Kidney tubule cell (primary cell): ENCODE measurements at regions not wholly inside any gene's neighbourhood (a gene's known extent, or its start where the extent isn't known, plus 50 kb on each side); places are given as distances from the start of the nearest gene placed in this dataset.
"Not testable (repeated sequence)": the region's sequence is repeated elsewhere in the genome, so short reads cannot be mapped to it uniquely, and the experiment has no call there.

Experiments used
- DNase-seq: peaks from one replicate; pipeline ENCODE4 v3.0.0-alpha.2; 2018; ENCODE audit warnings: low spot score

- not testable (repeated sequence) for DNase-seq
Measured at GRCh38 chr17:22044706-22045246, 352.5 kb downstream of the KCNJ18 start.

DNA sequence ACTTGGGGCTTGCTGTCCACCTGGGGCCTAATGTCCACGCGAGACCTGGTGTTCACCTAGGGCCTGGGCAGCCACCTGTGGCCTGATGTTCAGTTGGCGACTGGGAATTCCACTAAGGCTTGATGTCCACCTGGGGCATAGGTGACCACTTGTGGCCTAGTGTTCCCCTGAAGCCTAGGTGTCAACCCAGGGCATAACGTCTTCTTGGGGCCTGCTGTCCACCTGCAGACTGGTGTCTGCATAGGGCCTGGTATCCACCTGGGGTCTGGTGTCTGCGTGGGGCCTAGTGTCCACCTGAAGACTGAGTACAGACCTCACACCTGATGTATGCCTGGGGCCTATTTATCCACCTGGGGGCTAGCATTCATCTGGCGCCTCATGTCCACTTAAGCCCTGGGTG lies 355.2 kb downstream of the KCNJ18 start:
- DNase-seq, result not testable (repeated sequence)

GRCh38 chr17:22048226-22048625 lies 355.9 kb downstream of the KCNJ18 start:
- DNase-seq, result not testable (repeated sequence)

GRCh38 chr17:22050766-22051165 lies 358.4 kb downstream of the KCNJ18 start:
- DNase-seq, result not testable (repeated sequence)

DNA sequence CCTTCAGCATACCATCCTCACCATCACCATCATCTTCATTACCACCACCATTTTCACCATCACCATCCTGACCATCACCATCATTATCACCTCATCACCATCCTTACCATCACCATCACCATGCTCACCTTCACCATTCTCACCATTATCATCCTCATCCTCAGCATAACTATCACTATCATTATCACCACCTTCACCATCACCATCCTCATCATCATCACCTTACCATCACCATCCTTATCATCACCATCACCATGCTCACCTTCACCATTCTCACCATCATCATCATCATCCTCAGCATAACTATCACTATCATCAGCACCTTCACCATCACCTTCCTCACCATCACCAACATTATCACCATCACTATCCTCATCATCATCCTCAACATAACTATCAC lies 360.4 kb downstream of the KCNJ18 start:
- DNase-seq, result not testable (repeated sequence)

GRCh38 chr17:22056566-22056965 lies 364.2 kb downstream of the KCNJ18 start:
- not testable (repeated sequence) for DNase-seq

GRCh38 chr17:22075918-22076317 lies 383.6 kb downstream of the KCNJ18 start:
- not testable (repeated sequence) for DNase-seq

GRCh38 chr17:22088589-22088988 lies 396.3 kb downstream of the KCNJ18 start:
- DNase-seq, result not testable (repeated sequence)

DNA sequence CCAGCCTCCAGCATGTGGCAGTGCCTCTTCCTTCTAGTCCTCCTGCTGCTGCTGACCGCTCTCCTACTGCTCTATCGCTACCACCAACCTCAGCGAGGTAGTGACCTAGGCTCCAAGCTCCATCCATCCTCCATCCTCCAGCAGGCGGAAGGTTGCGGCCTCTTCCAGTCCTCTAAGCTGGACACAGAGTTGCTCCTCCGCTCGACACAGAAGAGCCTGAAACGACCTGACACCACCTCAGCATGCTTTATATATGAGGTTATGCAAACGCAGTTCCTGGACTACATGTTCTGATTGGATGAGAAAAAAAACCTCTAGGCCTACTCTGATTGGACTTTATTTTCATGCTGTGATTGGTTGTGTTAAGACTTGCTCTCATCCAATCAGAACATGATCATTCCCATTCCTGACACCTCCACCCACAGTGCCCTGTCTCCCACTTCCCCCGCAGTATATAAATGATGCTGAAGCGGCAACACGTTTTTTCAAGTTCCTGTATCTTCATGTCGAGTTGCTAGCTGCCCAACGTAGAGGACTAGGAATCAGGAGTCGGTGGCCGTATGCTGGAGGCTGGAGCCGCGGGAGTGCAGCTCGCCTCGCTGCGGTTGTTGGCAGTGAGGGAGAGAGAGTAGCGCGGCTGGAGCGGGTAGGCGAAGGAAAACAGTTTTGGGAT lies 398.1 kb downstream of the KCNJ18 start:
- no peak for DNase-seq

DNA sequence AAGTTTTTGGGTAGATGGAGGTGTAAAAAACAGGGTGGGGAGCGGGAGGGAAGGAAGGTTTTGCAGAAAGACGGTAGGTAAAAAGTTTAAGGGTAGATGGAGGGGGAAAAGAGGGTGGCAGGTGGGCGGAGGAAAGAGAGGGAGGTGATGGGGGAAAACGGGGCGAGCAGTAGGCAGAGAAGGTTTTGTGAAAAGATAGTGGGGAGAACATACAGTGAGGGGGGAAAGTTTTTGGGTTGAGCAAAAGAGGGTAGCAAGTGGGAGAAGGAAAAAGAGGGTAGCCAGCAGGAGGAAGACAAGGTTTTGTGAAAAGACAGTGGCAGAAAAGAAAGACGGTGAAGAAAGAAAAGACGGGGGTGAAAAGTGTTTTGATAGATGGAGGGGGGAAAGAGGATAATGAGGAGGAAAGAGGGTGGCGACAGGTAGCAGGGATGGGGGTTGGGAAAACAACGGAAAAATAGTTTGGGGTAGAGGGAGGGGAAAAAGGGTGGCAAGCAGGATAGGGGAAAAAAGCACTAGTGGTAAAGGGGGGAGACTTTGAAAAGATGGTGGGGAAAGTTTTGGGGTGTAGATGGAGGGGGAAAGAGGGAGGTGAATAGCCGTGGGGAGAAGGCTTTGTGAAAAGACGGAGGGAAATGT lies 398.8 kb downstream of the KCNJ18 start:
- not testable (repeated sequence) for DNase-seq

DNA sequence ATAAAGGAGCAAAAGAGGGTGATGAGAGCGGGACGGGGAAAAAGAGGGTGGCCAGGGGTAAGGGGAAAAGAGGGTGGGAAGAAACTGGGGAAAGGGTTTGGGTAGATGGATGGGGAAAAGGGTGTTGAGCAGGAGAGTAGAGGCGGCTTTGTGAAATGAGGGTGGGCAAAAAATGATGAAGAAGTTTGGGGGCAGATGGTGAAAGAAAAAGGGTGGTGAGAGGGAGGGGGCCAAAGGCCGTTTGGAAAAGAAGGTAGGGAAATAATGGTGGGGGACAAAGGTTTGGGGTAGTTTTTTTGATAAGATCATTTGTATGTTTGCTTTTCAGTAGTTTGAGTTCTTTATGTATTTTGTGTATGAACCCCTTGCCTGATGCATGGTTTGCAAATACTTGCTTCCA lies 399.5 kb downstream of the KCNJ18 start:
- not testable (repeated sequence) for DNase-seq

DNA sequence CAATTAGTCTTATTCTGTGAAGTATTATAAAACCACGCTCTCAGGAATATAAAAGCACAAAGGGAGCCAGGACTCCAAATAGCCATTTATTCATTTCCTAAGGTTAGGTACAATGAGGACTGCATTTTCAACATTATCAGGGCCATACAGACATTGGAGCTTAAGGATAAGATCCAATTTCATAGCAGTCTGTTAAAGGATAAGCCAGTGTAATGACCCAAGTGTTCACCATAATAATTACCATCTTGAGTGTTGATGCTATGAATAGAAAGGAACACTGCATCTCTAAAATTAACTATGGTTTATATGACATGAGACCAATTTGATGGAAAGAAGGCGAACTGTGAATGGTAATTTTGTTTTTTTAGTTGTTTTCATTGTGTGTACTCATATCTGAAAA lies 403.1 kb downstream of the KCNJ18 start:
- DNase-seq, result not testable (repeated sequence)

DNA sequence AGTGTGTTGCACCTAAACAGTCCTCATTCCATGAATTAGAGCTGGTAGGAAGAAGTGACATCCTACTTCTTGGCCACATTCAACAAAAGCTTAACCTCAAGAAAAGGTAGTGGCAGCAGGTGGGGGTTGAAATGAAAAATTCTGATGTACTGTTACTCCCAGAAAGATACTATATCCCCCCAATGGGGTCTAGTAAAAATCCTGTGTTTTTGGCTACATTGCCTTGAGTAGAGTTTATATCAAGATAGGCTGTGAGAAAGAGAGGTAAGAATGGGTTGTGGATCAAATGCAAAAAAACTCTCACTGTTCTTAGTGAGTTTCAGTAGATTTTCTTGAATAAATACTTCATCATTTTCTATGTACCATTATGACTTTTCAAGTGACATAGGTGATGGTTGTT lies 407.3 kb downstream of the KCNJ18 start:
- not testable (repeated sequence) for DNase-seq

- DNase-seq, result no peak
Measured at GRCh38 chr17:22102177-22102576, 409.9 kb downstream of the KCNJ18 start.

GRCh38 chr17:22116720-22117119 lies 424.4 kb downstream of the KCNJ18 start:
- not testable (repeated sequence) for DNase-seq

DNA sequence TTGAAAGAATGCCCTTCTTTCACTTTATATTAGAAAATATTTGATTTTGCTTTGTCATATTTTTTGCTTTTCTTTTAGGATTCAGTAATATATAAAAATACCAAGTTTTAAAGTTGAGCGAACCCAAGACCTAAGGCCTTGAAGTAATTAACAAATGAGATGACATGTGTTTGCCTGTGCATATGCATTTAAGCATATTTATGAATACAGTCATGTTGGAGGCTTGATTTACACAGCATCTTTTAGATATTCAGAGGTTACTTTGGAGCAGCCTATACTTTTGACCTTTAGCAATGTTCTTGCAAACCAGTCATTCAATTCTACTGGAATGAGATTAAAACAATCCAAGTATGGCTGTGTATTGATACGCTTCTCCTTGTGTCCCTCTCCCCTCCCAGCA lies 425.1 kb downstream of the KCNJ18 start:
- not testable (repeated sequence) for DNase-seq

DNA sequence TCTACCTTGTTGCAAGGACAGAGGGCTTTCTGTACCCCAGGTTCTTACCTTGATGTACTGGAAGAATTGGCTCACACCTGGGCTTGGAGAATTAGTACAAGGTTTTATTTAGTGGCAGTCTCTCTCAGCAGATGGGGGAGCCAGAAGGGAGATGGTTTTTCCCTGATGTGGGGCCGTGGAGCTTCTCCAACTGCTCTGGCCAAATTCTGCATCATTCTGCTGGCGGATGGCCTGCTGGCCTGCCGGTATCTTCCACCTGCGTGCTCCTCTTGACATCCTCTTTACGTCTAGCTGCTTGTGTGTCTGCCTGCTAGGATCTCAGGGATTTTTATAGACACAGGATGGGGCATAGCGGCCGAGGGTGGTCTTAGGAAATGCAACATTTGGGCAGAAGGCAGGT lies 426.7 kb downstream of the KCNJ18 start:
- not testable (repeated sequence) for DNase-seq

GRCh38 chr17:22119751-22120150 lies 427.4 kb downstream of the KCNJ18 start:
- not testable (repeated sequence) for DNase-seq

DNA sequence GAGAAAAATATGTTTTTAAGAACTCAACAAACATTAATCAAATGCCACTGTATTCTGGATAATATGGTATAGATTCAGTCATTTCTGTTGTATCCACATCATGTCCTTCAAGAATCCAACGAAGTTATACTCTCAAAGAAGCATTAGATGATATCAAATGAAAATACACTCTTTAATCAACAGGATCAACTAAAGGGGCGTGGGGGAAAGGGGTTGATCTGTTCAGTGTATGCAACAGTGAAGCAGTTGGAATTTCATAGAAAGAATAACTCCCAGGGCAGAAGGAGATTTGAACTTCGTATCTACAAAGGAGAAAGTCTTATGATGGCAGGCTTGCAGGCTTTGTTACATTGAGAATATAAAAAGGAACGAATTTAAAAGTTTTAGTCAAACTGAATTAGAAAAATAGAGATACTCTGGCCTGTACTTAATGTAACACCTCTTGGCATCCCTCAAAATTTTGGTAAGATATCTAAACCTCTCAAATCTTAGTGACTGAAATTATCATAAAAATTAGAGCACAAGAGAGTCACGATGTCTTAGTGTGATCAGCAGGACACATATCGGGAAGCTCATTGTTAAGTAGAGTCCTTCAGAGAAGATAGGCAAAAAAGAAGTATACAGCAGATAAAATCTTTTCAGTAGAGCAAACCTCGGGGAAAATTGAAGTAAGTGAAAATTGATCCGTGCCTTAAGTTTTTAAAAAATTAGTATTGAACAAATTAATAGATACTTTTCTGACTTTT lies 431.4 kb downstream of the KCNJ18 start:
- no peak for DNase-seq

DNA sequence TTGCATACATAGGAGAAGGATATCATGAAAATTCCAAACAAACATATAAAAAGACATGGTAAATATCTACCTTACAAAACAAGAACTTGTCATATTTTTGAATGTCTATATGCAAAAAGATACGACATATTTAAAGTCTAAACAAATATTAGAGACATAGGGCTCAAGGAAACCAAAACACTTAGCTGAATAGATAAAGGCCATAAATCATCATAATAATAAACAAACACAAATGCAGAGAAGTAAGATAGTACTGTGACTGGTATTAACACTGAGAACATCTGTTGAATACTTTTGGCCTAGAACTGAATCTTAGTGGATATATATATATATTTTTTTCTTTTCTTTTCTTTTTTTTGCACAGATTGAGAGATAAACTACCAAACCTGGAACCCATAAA lies 435.8 kb downstream of the KCNJ18 start:
- no peak for DNase-seq

DNA sequence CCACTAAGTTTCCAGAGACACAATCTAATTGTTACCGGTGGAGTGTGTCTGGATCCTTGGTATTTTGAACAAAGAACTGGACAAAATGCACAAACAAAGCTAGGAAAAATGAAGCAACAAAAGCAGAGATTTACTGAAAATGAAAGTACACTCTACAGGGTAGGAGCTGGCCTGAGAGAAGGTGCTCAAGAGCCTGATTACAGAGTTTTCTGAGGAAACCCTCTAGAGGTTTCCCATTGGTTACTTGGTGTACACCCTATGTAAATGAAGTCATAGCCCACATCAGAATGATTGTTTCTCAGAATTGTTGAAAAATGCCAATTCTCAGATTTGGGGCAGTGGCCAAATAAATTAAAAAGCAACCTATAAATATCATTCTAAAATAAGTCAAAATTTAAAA lies 436.4 kb downstream of the KCNJ18 start:
- DNase-seq, result no peak

DNA sequence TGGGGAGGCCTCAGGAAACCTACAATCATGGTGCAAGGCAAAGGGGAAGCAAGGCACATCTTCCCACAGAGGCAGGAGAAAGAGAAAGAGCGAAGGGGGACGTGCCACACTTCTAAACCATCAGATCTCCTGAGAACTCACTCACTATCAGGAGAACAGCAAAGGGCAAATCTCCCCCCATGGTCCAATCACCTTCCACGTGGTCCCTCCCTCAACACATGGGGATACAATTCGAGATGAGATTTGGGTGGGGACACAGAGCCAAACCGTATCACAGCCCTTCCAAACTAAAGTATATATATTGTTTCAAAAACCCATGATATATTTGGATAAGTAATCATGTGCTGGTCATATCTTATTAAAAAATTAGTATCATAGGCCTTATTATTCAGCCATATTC lies 437.6 kb downstream of the KCNJ18 start:
- DNase-seq, result not testable (repeated sequence)

DNA sequence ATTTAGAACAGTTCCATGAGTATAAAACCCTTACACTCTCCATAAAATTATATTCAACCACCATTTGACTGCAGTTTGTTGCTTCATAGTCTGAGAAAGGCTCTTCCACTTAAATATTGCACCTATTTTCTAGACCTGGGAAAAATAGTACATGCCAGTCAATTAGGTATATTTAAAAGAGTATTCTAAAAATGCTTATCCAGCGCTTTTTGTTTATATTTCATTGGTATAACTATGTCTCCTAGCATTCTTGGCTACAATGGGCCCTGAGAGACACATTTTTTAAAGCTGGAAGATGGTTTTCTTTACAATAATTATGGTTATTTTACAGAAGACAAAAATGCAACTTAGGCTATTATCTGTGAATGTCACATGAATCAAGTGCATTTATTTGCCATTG lies 439.4 kb downstream of the KCNJ18 start:
- no peak for DNase-seq
